ENCODE measurements at regions not wholly inside any gene's neighbourhood (a gene's known extent, or its start where the extent isn't known, plus 50 kb on each side); places are given as distances from the start of the nearest gene placed in this dataset.

DNA sequence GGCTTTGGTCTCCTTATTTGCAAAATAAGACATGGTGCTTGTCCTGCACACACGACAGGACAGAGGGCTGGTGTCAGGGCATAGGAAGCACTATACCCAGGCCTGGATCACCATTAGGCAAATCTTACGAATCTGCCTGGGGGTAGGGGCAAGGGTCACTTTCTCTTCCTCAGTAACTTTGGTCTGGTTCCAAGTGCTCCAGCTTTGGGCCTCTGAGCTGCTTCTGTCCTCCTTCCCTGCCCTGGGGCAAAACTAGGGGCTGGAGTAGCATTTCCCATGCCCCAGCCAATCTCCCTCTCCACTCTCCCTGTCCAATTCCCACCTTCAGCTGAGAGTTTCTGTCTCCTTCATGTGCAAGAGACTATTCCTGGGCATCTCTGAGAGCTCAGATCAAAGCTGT lies 123.7 kb upstream of the NECTIN1 start:
- TF ChIP-seq, protein P1, sequence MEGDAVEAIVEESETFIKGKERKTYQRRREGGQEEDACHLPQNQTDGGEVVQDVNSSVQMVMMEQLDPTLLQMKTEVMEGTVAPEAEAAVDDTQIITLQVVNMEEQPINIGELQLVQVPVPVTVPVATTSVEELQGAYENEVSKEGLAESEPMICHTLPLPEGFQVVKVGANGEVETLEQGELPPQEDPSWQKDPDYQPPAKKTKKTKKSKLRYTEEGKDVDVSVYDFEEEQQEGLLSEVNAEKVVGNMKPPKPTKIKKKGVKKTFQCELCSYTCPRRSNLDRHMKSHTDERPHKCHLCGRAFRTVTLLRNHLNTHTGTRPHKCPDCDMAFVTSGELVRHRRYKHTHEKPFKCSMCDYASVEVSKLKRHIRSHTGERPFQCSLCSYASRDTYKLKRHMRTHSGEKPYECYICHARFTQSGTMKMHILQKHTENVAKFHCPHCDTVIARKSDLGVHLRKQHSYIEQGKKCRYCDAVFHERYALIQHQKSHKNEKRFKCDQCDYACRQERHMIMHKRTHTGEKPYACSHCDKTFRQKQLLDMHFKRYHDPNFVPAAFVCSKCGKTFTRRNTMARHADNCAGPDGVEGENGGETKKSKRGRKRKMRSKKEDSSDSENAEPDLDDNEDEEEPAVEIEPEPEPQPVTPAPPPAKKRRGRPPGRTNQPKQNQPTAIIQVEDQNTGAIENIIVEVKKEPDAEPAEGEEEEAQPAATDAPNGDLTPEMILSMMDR (IDR thresholded peaks at IDR 0.05; ENCODE audit: insufficient read depth in 1 of 2, low read depth in 1 of 2, low read length in 1 of 2, severe bottlenecking in 1 of 2, unreplicated experiment in 1 of 2), result no peak
- BruUV-seq (replicated peaks), result no TSS peak
- intact Hi-C loops (cut with micrococcal nuclease; ENCODE audit: unreplicated experiment), result no loop called here
- Mint-ChIP-seq H3K27me3 (ENCODE audit: insufficient read depth, unreplicated experiment) (no peaks in the 10 kb centered on the region), H3K9me3 (ENCODE audit: unreplicated experiment) (no peaks in the 10 kb centered on the region), H3K4me1 (ENCODE audit: low read depth, unreplicated experiment) (no peaks in the 10 kb centered on the region), H3K27ac (ENCODE audit: unreplicated experiment) (no peak overlapping the region), H3K36me3 (ENCODE audit: insufficient read depth, unreplicated experiment) (no peaks in the 10 kb centered on the region), H3K4me3 (ENCODE audit: unreplicated experiment) (no peak overlapping the region)
- POLR2A ChIA-PET, result interaction anchor here (0.5 kb wide), 1 partner anchor 45 kb away, joined by 6 read pairs; no protein-coding TSS in a partner anchor
- Histone ChIP-seq H3K27me3 (replicated peaks; ENCODE audit: control insufficient read depth, insufficient read depth, low read length) (no peaks in the 10 kb centered on the region), H3K4me3 (ENCODE audit: low read depth, low read length) (no peak overlapping the region), H3K36me3 (ENCODE audit: control insufficient read depth, insufficient read depth, low read length) (no peaks in the 10 kb centered on the region), H3K9me3 (no peaks in the 10 kb centered on the region), H3K4me1 (peaks cover 22% of the 10 kb centered on the region)
- CTCF ChIA-PET, result interaction anchor here (1.1 kb wide), 1 partner anchor 124 kb away, joined by 3 read pairs; the partner anchor contains the start of gene NECTIN1
- DNase-seq, result peak; percentile 25 to 72

DNA sequence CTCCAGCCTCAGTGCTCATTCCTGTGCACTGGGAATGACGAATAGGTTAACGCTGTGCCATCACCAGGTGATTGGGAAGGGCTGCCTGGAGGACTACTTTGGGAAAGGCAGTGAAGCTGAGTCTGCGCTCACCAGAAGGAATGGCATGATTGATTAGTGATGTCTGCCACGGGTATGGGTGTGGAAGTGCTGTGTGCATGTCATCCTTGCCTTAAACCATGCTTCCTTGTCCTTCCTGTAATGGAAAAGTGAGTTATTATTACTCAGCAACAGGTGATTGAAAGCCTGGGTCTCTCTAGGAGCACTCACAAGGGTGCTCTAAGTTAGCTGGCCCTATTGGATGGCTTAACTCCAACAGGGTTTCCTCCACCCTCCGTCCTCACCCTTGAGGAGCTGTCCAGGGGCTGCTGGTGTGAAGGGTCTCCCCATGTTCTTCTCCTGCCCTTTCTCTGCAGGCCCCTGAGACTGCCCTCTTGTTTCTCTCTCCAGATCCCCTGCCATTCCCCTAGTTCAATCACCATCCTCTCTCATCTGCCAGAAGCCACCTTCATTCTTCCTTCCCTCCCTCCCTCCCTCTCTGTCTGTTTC lies 121.9 kb upstream of the NECTIN1 start:
- peaks cover 12% of the 10 kb centered on the region for H3K9me3 ChIP-seq
- no peak for DNase-seq
- TF ChIP-seq, protein P1 (IDR thresholded peaks at IDR 0.05; ENCODE audit: insufficient read depth in 1 of 2, low read depth in 1 of 2, low read length in 1 of 2, severe bottlenecking in 1 of 2, unreplicated experiment in 1 of 2), result no peak
- no peaks in the 10 kb centered on the region for H3K9me3 Mint-ChIP-seq (ENCODE audit: unreplicated experiment)
- no peaks in the 10 kb centered on the region for H3K27me3 ChIP-seq (replicated peaks; ENCODE audit: control insufficient read depth, insufficient read depth, low read length)
- no peaks in the 10 kb centered on the region for H3K4me1 Mint-ChIP-seq (ENCODE audit: low read depth, unreplicated experiment)
- intact Hi-C loops (cut with micrococcal nuclease; ENCODE audit: unreplicated experiment), result no loop called here
- no TSS peak for BruUV-seq (replicated peaks)
- POLR2A ChIA-PET, result interaction anchor here (0.7 kb wide), 1 partner anchor 92 kb away, joined by 4 read pairs; no protein-coding TSS in a partner anchor
- H3K4me3 Mint-ChIP-seq (ENCODE audit: unreplicated experiment), result no peak overlapping the region
- no peak overlapping the region for H3K27ac Mint-ChIP-seq (ENCODE audit: unreplicated experiment)
- H3K27me3 Mint-ChIP-seq (ENCODE audit: insufficient read depth, unreplicated experiment), result no peaks in the 10 kb centered on the region
- H3K36me3 Mint-ChIP-seq (ENCODE audit: insufficient read depth, unreplicated experiment), result no peaks in the 10 kb centered on the region
- peaks cover 30% of the 10 kb centered on the region for H3K4me1 ChIP-seq
- CTCF ChIA-PET, result no interaction called here
- no peaks in the 10 kb centered on the region for H3K36me3 ChIP-seq (ENCODE audit: control insufficient read depth, insufficient read depth, low read length)
- H3K4me3 ChIP-seq (ENCODE audit: low read depth, low read length), result no peak overlapping the region

DNA sequence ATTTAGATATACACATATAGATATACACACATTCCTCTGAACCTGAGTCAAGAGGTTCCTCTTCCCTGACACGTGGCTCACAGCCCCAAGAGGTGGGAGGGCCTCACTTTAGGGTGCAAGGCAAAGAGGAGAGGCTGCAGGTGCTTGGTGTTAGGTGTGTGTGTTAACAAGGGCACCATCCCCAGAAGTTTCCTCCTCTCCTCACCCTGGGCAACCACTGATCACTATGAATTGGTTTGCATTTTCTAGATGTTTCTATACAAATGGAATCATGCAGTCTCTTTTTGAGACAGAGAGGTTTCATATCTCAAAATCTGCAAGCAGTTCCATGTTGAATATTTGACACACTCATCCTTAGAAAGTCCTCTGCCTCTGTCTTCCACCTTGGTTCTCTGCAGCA lies 120.9 kb upstream of the NECTIN1 start:
- no TSS peak for BruUV-seq (replicated peaks)
- CTCF ChIA-PET, result no interaction called here
- H3K4me1 Mint-ChIP-seq (ENCODE audit: low read depth, unreplicated experiment), result no peaks in the 10 kb centered on the region
- H3K36me3 Mint-ChIP-seq (ENCODE audit: insufficient read depth, unreplicated experiment), result no peaks in the 10 kb centered on the region
- POLR2A ChIA-PET, result no interaction called here
- H3K36me3 ChIP-seq (ENCODE audit: control insufficient read depth, insufficient read depth, low read length), result no peaks in the 10 kb centered on the region
- no peak overlapping the region for H3K27ac Mint-ChIP-seq (ENCODE audit: unreplicated experiment)
- peaks cover 40% of the 10 kb centered on the region for H3K4me1 ChIP-seq
- no peaks in the 10 kb centered on the region for H3K27me3 Mint-ChIP-seq (ENCODE audit: insufficient read depth, unreplicated experiment)
- TF ChIP-seq, protein P1 (IDR thresholded peaks at IDR 0.05; ENCODE audit: insufficient read depth in 1 of 2, low read depth in 1 of 2, low read length in 1 of 2, severe bottlenecking in 1 of 2, unreplicated experiment in 1 of 2), result no peak
- intact Hi-C loops (cut with micrococcal nuclease; ENCODE audit: unreplicated experiment), result no loop called here
- H3K9me3 ChIP-seq, result peaks cover 12% of the 10 kb centered on the region
- no peaks in the 10 kb centered on the region for H3K9me3 Mint-ChIP-seq (ENCODE audit: unreplicated experiment)
- no peak overlapping the region for H3K4me3 Mint-ChIP-seq (ENCODE audit: unreplicated experiment)
- DNase-seq, result no peak
- H3K27me3 ChIP-seq (replicated peaks; ENCODE audit: control insufficient read depth, insufficient read depth, low read length), result no peaks in the 10 kb centered on the region
- H3K4me3 ChIP-seq (ENCODE audit: low read depth, low read length), result no peak overlapping the region

Data from Caco-2 (cell line).